ENCODE measurements at regions not wholly inside any gene's neighbourhood (a gene's known extent, or its start where the extent isn't known, plus 50 kb on each side); places are given as distances from the start of the nearest gene placed in this dataset.

DNA sequence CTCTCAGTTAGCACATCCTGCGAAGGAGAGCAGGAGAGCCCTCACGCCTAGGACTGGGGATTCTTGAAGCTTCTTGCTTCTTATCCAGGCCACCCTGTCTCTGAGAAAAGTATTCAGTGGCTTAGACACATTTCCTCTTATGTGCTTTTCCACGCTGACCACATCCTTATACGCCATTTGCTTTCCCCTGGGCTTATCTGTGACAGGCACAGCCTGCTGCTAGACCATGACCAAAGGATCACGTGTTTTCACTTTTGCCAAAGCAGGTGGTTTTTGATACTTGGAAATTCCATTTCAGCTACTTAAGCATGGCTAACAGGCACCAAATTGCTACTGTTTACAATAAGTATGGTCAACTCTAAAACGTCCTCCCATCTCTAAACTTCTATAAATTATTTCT, 587.4 kb downstream of the AACS start:
- TF ChIP-seq YY1 (IDR thresholded peaks at IDR 0.05; ENCODE audit: low read depth, low read length) (no peak), POLR2AphosphoS5 (IDR thresholded peaks at IDR 0.05; ENCODE audit: low read depth, low read length) (no peak), JUND (IDR thresholded peaks at IDR 0.05; ENCODE audit: low read length) (no peak)
- TF ChIP-seq, protein P1, sequence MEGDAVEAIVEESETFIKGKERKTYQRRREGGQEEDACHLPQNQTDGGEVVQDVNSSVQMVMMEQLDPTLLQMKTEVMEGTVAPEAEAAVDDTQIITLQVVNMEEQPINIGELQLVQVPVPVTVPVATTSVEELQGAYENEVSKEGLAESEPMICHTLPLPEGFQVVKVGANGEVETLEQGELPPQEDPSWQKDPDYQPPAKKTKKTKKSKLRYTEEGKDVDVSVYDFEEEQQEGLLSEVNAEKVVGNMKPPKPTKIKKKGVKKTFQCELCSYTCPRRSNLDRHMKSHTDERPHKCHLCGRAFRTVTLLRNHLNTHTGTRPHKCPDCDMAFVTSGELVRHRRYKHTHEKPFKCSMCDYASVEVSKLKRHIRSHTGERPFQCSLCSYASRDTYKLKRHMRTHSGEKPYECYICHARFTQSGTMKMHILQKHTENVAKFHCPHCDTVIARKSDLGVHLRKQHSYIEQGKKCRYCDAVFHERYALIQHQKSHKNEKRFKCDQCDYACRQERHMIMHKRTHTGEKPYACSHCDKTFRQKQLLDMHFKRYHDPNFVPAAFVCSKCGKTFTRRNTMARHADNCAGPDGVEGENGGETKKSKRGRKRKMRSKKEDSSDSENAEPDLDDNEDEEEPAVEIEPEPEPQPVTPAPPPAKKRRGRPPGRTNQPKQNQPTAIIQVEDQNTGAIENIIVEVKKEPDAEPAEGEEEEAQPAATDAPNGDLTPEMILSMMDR (IDR thresholded peaks at IDR 0.05; ENCODE audit: control extremely low read depth in 1 of 3, insufficient read depth in 1 of 3, low read depth in 1 of 3, low read length in 3 of 3) = no peak
